Amniotic epithelial cell (primary cell): ENCODE measurements at regions not wholly inside any gene's neighbourhood (a gene's known extent, or its start where the extent isn't known, plus 50 kb on each side); places are given as distances from the start of the nearest gene placed in this dataset.
"Not testable (repeated sequence)": the region's sequence is repeated elsewhere in the genome, so short reads cannot be mapped to it uniquely, and the experiment has no call there.

Experiments
- DNase-seq: peaks from one replicate; pipeline ENCODE4 v3.0.0-alpha.2; 2010; ENCODE audit warnings: low read depth

DNA sequence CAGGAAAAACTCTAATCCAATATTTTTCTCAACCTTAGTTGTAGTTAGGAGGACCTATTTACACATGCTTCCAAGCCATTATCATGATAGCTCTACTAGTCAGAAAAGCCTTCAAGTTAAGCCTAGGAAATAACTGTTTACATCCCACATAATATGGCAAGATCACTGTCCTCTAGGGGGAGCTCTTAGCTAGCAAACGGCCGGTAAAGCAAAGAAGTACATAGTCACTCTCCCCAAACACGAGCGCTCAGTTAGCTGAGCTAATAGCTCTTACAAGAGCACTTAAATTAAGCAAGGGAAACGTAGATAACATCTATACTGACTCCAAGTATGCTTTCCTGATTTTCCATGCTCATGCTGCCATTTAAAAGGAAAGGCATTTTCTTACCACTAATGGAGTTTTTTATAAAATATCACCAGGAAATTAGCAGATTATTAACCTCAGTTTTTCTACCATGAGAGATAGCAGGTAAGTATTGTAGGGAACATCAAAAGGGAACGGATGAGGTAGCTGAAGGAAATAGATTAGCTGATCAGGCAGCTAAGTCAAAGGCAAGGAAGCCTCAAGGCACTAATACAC is 100.6 kb upstream of the PABPC3 start:
- DNase-seq, result peak; percentile 81

DNA sequence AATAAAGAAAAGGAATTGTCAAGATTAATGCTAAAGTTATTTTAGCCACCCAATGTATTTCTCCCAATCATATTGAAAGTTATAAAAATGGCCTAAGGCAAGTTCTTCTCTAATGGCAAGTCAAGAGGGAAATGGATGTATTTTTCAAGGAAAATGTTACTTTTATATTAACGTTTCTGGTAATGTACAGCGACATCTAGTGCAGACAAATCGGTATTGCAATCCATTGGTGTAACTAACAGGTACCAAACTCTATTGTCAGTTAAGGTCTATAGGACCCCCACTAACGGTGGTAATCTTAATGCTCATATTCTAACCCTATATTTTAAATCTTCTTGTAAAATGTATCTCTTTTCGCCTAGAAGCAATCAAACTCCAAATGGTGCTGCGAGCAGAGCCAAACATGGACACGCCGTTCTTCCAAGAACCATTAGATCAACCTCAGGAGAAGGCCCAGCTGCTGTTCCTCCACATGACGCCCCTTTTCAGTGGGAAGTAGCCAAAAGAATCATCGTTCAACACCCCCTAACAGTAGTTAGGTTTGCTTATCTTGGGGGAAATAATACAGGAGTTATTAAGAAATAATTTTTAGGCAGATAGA is 98.5 kb upstream of the PABPC3 start:
- DNase-seq, result peak; percentile 22

DNA sequence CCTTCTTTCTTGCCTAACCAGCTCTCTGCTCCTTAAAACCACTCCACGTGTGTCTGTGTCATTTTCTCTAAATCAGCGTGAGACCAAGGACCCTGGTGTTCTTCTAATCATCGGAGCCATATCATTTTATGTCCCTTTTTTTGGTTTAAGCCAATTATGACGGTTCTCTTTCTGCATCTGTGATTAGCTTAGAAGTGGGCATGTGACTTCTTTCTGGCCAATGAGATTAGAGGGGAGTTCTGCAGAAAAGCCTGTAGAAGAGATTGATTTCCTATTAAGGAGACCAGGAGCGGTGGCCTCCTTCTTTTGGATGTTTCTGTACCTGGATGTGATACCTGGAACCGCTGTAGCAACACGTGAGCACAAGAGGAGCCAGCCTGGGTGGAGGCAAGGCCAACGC is 97.5 kb upstream of the PABPC3 start:
- DNase-seq, result no peak

DNA sequence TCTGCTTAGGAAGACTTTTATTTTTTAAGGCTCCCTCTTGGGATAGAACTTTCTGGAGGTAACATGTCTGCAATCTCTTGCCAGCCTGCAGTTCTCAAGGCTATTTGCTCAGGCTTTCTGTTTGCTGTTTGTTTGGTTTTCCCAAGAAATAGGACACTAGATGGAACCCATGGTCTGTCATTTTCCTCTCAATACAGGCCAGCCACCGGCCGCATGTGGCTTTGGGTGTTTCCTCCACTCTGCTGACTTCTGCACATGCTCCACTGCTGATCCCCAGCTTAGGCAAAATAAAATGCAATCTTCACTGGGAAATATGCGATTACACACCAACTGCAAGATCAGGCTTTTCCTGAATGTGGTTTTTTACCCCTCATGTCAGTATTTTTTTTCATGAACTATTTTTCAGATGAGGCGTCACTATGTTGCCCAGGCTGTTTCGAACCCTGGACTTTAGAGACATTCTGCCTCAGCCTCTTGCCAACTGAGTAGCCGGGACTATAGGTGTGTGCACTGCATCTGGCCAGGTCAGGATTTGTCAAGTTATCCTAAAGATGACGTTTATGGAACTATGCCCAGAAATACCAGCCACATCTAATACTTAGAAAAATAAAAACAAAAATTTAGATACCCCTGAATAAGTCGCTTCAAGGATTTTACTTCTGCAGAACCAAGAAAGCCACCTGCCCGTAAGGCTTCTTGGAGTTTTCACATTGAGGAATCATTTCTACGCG is 94.3 kb upstream of the PABPC3 start:
- peak; percentile 11 for DNase-seq

DNA sequence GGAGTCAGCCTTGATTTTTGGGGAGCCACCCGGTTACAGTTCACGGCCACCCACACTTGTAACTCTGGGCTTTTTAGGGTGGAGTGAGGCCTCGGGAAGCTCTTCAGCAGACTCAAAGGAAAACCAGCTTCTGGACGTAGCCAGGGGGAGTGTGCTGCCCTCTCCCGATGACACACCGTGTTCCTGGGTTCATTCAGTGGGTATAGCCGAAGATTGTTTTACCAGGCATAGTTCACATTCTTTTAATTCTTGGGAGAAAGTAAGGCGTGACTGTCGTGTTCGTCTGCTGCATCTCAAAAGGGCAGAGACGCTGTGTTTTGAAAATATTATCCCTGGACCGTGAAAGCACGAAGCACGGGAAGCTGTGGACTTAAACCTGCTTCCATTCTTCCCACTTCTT is 93.6 kb upstream of the PABPC3 start:
- peak; percentile 46 for DNase-seq

DNA sequence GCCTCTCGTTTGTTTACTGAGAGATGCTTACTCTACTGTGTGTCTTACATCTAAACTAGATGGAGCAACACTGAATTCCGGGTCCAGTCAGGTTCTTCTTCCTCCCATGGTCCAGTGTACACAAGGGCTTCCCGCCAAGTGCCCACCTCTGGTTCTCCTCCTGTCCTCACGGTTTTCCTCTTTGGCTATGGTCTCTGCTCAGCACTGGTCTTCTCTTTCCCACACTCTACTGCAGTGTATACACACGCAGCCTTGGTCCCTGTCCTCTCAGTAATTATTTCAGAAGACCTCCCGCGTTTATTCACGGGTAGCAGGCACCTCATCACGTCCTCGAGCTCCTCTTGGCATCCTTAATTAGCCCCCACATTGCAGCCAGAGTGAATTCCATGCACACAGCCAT is 91.4 kb upstream of the PABPC3 start:
- DNase-seq, result not testable (repeated sequence)

DNA sequence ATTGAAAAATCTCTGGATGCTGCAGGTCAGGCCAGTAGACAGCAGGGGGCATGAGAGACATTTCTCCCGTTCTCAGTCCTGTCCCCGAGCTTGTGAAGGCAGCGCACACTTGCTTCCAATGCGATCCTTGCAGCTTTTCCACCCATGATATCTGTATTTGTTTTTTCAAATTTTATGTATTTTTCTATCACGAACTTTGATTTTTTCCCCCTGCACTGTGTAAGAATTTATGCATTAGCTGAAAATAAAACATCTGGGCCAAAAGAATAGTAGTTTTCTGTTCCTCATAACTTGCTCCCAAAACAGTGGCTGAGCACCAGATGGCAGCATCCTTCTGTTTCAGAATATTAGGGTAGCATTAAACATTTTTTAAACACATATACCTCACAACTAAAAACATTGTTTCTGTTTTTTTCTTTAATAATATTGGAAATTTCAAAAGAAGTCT is 90.9 kb upstream of the PABPC3 start:
- DNase-seq, result peak; percentile 15

DNA sequence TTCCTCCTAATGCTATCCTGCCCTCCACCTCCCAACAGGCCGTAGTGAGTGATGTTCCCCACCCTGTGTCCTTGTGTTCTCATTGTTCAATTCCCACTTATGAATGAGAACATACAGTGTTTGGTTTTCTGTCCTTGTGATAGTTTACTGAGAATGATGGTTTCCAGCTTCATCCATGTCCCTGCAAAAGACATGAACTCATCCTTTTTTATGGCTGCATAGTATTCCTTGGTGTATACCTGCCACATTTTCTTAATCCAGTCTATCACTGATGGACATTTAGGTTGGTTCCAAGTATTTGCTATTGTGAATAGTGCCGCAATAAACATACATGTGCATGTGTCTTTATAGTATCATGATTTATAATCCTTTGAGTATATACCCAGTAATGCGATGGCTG is 88.5 kb upstream of the PABPC3 start:
- DNase-seq, result not testable (repeated sequence)

DNA sequence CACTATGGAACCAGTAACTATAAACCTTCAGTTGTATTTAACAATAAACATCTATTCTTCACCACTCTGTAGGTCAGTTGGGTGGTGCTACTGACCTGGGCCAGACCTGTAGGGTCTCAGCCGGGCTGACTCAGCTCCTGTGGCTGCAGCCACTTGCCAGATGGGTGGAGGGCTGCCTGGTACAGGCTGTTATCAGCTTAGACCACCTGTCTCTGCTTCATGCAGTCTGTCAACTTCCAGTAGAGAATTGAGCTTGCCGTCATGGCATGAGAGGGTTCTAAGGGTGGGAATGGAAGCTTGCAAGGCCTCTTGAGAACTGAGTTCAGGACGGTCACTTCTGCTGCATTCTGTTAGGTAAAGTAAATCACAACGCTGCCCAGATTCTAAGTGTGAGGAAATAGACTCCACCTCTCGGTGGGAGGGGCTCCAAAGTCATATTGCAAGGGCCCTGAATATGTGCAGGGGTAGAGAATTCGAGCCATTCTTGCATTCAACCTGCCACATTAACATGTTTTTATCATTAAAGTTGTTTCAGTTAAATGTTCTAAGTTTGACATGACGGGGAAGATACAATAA is 81.5 kb upstream of the PABPC3 start:
- not testable (repeated sequence) for DNase-seq

DNA sequence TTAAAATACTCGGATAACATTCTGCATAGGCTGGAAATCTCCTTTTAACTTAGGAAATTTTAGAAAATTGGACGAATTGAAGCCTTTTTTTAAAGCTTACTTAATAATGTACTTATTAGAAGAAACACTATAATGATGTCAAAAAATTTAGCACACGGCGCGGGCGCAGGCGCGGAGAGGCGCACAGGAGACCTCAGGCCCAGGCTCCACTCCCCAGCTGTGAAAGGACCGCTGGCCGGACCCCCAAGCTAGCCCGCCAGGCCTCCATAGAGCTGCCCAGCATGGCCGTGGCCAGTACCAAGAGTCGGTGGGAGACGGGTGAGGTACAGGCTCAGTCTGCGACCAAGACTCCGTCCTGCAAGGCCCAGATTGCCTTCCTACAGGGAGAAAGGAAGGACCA is 78.8 kb upstream of the PABPC3 start:
- DNase-seq, result not testable (repeated sequence)

DNA sequence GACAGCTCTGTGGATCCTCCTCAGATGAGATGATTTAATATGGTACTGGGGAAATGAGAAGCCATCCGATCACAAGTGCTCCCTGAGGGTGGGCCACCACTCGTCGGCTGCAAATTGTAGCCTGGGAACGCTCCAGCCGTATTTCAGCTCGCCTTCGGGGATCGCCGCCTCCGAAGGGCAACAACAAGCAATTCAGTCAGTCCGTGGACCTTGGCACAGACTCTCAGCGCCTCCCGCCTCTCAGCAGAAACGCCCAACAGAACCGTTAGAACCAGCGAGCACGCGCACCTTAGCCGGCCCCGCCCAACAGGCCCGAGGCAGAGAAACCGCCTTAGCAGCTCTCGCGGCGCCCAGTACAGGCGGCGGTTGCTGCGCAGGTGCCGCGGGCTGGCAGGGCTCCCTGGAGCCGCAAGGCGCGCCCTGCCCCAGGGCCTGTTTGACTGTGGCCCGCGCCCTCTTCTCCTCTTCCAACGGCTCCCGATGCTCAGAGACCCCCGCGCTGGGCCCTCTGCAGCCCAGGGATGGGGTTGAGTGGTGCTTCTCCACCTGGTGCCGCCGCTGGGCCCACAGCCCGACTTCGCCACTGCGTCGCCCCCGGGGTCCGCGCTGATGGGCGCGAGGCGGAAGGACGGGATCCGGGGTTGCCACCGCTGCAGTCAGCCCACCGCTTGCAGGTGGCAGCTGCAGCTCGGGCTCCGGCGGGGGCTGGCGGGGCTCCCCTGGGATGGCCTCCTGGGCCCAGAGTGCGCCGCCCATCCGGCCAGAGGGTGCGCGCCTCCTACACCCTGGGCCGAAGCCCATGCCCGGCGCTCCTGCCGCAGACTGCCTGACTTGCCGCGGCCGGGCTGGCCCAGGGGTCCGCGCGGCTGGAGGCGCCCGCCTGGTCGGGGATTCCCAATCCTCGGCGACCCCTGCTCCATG is 77.9 kb upstream of the PABPC3 start:
- peak; percentile 2 for DNase-seq

DNA sequence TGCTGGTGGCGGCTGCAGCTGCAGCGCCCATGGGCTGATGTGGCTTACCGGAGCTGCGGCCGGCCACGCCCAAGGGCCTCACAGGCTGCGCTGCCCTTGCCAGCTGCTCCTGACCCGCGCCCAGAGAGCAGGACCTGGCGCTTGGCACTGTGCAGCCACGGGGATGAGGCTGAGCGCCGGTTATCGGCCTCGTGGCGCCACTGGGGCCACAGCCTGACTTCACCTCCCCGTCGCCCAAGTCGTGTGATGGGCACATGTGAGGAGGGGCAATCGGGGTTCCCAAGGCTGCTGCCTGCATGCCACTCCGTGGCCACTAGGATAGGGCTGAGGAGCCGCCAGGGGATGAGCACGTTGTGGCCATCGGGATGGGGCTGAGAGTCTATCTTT is 77.2 kb upstream of the PABPC3 start:
- no peak for DNase-seq

DNA sequence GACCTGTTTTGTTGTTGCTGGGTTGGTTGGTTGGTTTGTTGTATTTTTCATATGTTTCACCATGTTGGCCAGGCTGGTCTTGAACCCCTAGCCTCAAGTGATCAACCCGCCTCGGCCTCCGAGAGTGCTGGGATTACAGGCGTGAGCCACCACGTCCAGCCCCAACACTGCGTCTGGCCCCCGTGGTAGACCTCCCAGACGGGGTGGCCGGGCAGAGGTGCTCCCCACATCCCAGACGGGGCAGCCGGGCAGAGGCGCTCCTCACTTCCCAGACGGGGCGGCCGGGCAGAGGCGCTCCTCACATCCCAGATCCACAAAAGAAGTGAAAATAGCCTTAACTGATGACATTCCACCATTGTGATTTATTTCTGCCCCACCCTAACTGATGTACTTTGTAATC is 76.2 kb upstream of the PABPC3 start:
- DNase-seq, result not testable (repeated sequence)

DNA sequence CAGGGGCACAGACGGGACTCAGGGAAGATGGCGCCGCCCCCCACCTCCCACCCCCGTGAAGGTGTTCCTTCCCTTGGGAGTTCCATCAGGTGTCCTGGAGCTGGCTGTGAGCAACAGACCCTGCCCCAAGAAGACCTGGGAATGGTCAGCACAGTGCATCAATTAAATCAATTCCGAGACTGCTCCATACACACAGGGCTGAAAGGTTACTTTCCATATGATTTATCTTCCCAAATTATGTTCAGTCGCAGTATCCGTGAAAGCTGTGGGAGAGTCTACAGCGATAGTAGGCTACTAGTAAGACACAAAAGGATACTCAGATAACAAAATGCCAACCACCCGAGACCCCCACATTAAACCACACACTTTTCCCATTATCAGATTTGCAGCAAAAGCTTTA is 71.8 kb upstream of the PABPC3 start:
- DNase-seq, result no peak

DNA sequence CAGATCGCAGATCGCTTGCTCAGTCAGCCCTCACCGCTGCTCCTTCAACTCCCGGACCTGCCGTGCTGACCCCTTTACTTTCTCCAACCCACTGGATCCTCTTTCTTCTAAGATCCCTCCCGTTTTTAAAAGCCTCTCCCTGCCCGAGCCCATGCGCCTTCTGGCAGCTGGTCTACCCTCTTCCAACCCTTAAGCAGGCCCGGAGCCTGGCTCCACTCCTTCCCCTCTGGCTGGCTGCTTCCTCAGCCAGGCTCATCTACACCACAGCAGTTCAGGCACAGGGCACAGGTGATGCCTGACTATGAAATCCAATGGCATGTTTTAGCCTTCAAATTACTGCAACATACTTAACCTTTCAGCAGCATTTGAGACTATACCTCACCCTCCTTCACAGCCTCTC is 63.8 kb upstream of the PABPC3 start:
- DNase-seq, result no peak

DNA sequence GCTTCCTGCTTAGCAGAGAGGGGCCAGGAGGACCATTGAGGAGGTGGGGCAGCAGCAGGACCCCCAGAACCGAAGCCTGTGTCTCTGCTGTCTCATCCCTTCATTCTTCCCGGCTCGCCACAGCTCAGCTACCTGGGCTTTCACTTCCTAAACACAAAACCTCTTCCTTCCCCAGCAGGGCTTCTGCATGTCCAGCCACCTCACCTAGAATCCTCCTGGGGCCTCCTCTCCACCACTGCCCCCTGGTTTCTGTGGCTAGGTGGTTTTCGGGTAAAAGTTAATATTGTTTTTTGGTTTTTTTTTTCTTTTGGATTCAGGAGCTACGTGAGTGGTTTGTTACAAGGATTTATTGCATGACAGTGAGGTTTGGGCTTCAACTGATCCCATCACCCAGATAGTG is 61.8 kb upstream of the PABPC3 start:
- no peak for DNase-seq

DNA sequence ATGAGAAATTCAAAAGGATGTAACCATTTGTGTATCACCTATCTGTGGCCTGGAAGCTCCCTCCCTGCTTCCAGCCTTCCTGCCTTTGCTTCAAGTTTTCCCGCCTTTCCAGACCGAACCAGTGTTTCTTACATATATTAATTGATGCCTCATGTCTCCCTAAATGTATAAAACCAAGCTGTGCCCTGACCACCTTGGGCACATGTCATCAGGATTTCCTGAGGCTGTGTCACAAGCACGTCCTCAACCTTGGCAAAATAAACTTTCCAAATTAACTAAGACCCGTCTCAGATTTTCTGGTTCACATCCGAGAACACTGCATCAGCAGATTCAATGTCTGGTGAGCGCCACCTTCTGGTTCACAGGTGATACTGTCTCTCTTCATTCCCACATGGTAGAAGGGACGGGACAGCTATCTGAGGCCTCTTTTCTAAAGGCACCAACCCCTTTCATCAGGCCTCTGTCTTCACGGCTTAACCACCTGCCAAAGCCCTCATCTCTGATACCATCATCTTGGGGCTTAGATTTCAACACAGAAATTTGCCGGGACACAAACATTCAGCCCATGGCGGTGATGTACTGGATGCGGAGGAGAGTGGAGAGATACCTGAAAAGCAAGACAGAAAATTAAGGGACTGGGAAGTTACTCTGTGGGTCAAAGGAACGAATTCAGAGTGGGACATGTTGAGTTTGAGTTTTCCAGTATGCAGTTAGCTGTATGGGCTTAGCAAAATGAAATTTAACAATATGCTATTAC is 58.7 kb upstream of the PABPC3 start:
- peak; percentile 54 for DNase-seq

DNA sequence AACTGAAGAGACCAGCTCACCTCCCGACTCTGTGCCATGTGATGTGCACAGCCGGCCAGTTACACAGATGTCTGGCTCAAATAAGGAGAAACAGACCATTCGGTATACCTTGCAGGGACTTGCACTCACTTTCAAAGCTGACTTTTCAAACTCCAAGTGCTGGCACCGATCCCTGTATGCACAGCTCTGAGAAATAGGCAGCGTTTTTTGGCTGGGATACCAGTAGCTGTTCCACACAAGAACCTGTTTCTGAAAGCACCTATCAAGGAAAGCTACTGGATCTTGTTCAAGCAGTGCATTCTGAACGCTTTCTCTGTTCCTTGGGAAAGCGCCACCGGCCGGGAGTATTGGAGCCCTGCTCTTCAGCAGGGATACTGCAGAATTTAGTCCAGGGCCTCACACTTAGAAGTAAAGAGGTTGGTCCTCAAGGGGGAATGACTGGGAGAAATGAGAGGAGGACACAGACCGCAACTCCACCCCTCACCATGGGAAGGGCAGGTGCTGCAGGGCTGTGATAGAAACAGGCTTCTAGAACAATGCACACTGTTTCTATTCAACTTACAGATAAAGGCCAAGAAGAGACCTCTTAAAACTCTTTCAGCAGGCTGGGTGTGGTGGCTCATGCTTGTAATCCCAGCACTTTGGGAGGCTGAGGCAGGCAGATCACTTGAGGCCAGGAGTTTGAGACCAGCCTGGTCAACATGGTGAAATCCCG is 53.6 kb upstream of the PABPC3 start:
- DNase-seq, result no peak

DNA sequence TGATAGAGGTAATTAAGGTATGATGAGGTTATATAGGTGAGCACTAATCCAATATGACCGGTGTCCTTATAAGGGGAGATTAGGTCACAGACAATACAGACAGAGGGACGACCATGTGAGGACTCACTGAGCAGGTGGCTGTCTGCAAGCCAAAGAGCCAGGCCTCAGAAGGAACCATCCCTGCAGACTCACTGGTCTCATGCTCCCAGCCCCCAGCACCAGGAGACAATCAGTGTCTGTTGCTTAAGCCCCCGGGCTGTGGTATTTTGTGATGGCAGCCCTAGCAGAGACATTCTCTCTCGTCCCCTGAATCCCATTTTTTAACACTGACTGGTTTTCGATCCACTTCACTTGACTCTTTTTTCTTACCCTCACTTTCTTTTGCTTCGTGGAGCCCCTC is 51.9 kb upstream of the PABPC3 start:
- no peak for DNase-seq
